ENCODE measurements at regions not wholly inside any gene's neighbourhood (a gene's known extent, or its start where the extent isn't known, plus 50 kb on each side); places are given as distances from the start of the nearest gene placed in this dataset.
A peak's percentile ranks its signal among the peaks of the same experiment; 100 is the strongest.
"Not testable (repeated sequence)": the region's sequence is repeated elsewhere in the genome, so short reads cannot be mapped to it uniquely, and the experiment has no call there.

- no peak for DNase-seq
Measured at GRCh38 chr12:18849761-18850160, 111.8 kb downstream of the CAPZA3 start.

GRCh38 chr12:18850752-18851151 lies 112.8 kb downstream of the CAPZA3 start:
- no peak for DNase-seq

- no peak for DNase-seq
Measured at GRCh38 chr12:18851271-18851670, 113.4 kb downstream of the CAPZA3 start.

- no peak for DNase-seq
Measured at GRCh38 chr12:18853570-18854366, 115.8 kb downstream of the CAPZA3 start.

DNA sequence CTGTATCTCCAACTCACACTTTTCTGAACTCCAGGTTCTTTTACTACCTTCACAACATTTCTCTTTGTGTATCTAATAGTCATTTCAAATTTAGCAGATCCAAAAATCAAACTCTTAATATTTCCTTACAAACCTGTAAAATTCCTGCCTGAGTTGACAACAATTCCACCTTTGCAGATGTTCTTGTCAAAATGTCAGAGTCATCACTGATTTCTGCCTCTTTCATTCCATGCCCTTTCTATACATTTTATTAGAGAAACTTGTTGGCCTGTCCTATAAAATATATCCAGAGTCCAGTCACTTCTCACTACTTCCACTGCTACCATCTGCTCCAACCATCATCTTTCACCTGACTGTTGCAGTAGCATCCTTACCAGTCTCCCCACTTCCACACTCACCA lies 119.7 kb downstream of the CAPZA3 start:
- DNase-seq: no peak

- no peak for DNase-seq
Measured at GRCh38 chr12:18859400-18859799, 121.5 kb downstream of the CAPZA3 start.

DNA sequence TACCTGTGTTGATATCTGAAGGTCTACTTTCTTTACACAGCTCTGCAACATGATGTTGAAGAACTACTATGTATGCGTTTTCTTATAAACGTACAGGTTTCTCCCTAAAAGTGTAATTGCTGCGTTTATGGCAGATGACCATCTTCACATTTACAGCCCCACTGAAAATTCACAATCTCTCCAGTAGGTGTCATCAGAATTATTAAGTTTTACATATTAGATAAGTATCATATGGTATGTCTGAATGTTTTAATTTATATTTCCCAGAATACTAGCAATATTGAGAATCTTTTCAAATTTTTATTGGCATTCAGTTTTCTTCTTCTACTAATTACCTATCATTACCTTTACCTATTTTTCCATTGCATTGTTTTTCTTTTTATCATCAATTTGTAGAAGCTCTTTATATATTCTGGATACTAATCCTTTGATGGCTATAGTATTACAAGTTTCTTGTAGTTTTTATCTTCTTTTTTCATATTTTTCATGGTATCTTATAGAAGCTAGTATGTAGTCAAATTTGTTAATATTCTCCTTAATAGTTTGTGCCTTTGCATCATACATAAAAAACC lies 123.5 kb downstream of the CAPZA3 start:
- peak; percentile 22 for DNase-seq

GRCh38 chr12:18863769-18864500 lies 126.0 kb downstream of the CAPZA3 start:
- no peak for DNase-seq

DNA sequence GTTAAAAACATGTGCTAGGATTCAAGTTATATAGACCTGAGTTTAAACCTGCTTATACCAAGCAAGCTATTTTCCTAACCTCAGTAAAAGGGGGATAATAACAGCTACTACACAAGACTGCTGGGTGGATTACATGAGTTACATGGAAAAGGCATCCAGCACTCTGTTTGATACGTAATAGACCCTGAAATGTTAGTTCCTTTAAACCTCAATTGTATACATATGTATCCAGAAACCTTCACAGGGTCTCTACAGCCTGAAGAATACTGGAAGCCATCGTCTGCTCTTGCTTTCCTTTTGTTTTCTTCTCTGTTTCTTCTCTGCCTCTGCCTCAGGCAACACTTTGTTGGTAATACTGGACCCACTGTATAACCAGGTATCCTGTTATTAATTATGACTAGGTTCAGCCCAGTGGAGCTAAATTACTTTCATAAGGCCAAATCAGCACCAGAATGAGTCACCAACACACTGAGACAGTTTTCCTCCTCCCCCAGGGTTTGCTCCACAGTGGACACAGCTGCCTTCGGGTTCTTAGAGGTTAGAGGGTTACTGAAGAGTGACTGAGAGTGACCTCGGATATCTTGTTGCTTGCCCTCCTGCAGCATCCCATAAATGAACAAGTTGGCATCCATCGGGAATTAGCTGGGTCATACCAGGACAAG lies 127.1 kb downstream of the CAPZA3 start:
- DNase-seq: peak; percentile 16

DNA sequence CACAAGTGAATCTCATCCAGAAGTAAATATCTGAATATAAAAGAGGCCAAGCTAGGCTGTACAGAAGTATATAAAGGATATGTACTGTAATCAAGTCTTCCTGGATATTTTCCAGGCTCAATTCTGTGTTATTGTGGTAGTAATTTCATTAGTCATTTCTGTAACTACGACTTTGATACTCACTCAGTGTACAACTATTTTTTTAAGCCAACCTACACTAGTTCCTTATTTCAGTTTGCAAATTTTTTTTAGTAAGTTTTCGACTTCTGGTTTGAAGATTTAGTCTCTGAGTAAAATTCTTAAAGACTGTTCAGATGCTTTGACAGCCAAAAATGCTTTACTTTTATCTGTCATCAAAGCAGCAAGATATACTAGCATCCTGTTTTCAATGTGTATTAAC lies 130.8 kb downstream of the CAPZA3 start:
- peak; percentile 18 for DNase-seq

- DNase-seq: no peak
Measured at GRCh38 chr12:18872770-18873169, 134.9 kb downstream of the CAPZA3 start.

- no peak for DNase-seq
Measured at GRCh38 chr12:18878676-18879180, 140.8 kb downstream of the CAPZA3 start.

GRCh38 chr12:18882690-18883089 lies 144.8 kb downstream of the CAPZA3 start:
- peak; percentile 8 for DNase-seq

DNA sequence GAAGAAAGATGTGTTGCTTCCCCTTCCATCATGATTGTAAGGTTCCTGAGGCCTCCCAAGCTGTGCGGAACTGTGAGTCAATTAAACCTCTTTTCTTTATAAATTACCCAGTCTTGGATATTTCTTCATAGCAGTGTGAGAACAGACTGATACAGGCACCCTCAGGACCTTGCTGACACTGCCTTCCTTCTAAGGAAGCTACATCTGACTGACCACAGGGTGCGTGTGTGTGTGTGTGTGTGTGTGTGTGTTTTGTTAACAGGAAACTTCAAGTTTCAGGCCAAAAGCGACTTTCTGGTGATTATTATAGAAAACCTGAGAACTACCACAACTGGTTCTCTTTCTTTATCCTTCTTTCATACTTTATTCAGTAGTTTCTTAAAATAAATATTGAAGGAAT lies 149.0 kb downstream of the CAPZA3 start:
- no peak for DNase-seq

DNA sequence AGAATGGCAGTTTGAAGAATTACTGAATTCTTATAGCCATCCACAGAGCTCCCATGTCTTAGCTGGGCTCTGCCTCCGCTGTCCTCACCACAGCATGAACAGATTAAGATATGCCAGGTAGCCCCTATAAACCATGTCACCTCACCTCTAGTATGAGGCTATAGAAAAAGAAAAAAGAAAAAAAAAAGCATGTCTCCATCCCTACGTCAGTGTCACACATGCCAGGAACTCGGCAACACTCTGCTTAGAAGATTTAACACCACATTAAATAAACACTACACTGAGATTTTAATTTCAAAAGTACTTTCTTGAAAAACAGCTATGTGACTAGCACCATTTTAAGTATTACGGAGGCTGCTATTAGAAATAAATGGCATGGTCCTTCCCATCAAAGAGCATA lies 149.4 kb downstream of the CAPZA3 start:
- DNase-seq: no peak

DNA sequence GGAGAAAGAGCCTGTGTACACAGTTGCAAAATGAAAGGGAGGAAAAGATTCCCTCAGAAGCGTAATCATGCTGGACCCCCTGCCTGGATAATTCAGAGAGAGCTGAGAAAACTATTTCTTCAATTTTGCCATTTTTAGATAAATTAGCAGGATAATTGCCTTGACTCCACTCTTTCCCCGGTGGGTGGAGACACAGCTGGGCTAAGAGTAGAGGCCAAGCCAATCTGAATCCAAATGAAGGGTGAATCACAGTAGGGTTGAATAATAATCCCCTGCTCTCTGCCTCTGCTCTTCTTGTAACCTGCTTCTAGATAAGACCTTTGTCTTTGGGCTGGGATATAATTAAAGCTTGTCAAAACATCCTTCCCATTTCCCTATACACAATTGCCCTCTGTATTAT lies 150.1 kb downstream of the CAPZA3 start:
- DNase-seq: no peak

GRCh38 chr12:18890621-18891020 lies 152.7 kb downstream of the CAPZA3 start:
- not testable (repeated sequence) for DNase-seq

GRCh38 chr12:18895540-18895939 lies 157.6 kb downstream of the CAPZA3 start:
- no peak for DNase-seq

DNA sequence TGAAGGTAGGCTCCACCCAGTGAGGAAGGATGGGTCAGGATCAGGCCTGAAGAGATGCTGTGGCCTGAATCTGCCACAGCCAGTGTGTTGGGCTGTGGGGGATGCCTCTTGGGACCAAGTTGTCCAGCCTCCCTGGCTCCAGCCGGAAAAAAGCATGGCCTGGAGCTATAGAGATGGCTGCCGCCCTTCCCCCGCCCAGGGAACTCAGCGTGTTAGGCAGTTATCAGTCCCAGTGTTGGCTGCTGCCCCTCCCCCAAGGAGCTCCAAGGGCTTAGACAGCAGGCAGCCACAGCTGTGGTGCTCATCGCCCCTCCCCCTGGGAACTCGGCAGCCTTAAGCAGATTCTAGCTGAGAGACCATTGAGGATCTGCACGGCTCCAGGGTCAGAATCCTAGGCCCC lies 158.0 kb downstream of the CAPZA3 start:
- peak; percentile 65 for DNase-seq

GRCh38 chr12:18897823-18898222 lies 159.9 kb downstream of the CAPZA3 start:
- DNase-seq: no peak

- DNase-seq: no peak
Measured at GRCh38 chr12:18898470-18898869, 160.6 kb downstream of the CAPZA3 start.

- no peak for DNase-seq
Measured at GRCh38 chr12:18899162-18899561, 161.2 kb downstream of the CAPZA3 start.

DNA sequence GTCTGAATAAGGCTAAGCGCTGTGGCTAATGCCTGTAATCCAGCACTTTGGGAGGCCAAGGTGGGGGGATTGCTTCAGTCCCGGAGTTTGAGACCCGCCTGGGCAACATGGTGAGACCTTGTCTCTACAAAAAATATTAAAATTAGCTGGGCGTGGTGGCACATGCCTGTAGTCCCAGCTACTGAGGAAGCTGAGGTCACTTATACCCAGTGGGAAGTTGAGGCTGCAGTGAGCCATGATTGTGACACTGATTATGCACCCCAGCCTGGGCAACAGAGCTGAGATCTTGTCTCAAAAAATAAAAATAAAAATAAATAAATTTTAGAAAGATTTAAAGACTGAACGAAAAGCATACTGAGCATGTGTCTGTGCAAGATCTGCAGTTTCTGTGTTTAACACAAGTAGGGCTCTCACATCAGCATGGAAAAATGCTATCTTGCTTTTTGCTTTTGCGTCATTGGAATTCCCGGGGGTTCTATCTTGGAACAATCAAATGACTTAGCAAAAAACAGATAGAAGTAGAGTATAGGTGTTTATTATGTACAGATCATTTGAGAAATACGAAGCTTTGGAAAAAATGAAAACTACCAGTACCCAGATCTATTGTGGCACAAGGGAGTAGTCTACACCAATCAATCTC lies 161.9 kb downstream of the CAPZA3 start:
- DNase-seq: no peak

Data from OCI-M1 (cell line).